Fibroblast of skin of left biceps (primary cell): ENCODE measurements at regions not wholly inside any gene's neighbourhood (a gene's known extent, or its start where the extent isn't known, plus 50 kb on each side); places are given as distances from the start of the nearest gene placed in this dataset.
"Not testable (repeated sequence)": the region's sequence is repeated elsewhere in the genome, so short reads cannot be mapped to it uniquely, and the experiment has no call there.

Source experiments
- DNase-seq, 2 experiments: peaks; one replicate each; pipeline ENCODE4 v3.0.0-alpha.2; 2013; ENCODE audit warnings: low read depth in 2 of 2

GRCh38 chr10:107546284-107546683, 381.8 kb upstream of the SORCS1 start:
- DNase-seq: peak; percentile 4 to 6

GRCh38 chr10:107545717-107546116, 381.2 kb upstream of the SORCS1 start:
- DNase-seq: no peak

- no peak for DNase-seq
These were observed 380.4 kb upstream of the SORCS1 start for GRCh38 chr10:107544706-107545520.

GRCh38 chr10:107542607-107543006, 378.1 kb upstream of the SORCS1 start:
- no peak for DNase-seq

GRCh38 chr10:107542016-107542415, 377.5 kb upstream of the SORCS1 start:
- DNase-seq: no peak

- no peak for DNase-seq
These were observed 376.5 kb upstream of the SORCS1 start for GRCh38 chr10:107540981-107541380.

- no peak for DNase-seq
These were observed 364.8 kb upstream of the SORCS1 start for GRCh38 chr10:107529350-107529749.

GRCh38 chr10:107520348-107520747, 355.8 kb upstream of the SORCS1 start:
- DNase-seq: no peak

GRCh38 chr10:107517811-107518210, 353.3 kb upstream of the SORCS1 start:
- no peak for DNase-seq

GRCh38 chr10:107516349-107516748, 351.8 kb upstream of the SORCS1 start:
- no peak for DNase-seq

DNA sequence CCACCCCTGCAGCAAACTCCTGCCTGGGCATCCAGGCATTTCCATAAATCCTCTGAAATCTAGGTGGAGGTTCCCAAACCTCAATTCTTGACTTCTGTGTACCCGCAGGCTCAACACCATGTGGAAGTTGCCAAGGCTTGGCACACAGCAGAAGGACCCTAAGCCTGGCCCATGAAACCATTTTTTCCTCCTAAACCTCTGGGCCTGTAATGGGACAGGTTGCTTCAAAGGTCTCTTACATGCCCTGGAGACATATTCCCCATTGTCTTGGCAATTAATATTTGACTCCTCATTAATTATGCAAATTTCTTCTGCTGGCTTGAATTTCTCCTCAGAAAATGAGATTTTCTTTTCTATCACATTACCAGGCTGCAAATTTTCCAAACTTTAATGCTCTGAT, 339.5 kb upstream of the SORCS1 start:
- DNase-seq: not testable (repeated sequence)

GRCh38 chr10:107502229-107502985, 337.9 kb upstream of the SORCS1 start:
- no peak for DNase-seq

DNA sequence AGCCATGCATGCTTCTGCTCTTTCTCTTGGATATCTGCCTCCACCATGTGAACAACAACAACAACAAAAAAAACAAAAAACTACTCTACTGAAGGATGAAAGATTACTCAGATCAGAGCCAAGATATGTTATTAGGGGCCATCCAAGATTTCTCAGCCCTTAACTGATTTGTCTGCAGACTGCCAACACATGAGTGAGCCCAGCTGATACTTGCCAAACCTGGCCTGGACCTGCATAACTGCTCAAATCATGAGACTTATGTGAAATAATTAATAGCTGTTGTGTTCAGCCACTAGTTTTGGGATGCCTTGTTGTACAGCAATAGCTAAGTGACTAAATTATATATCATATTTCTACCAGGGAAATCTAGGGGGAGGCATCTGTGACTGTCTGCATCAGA, 334.5 kb upstream of the SORCS1 start:
- no peak for DNase-seq

DNA sequence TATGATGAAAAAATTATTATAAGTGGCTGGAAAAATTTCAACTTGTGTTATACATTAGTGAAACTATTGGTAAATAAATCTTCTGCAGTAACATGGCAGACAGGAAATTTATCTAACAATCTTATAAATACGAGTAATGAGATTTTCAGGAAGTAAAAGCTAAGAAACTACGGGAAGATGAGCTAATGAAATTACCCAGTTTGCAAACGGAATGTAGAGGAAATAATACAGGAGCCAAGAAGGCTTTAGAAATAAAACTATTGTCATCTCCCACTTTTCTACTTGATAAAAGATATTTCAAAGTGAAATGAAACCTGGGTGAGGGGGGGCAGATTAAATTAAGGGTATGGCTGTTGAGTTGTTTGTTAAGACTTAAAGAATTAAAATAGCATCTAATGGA, 332.5 kb upstream of the SORCS1 start:
- DNase-seq: no peak

DNA sequence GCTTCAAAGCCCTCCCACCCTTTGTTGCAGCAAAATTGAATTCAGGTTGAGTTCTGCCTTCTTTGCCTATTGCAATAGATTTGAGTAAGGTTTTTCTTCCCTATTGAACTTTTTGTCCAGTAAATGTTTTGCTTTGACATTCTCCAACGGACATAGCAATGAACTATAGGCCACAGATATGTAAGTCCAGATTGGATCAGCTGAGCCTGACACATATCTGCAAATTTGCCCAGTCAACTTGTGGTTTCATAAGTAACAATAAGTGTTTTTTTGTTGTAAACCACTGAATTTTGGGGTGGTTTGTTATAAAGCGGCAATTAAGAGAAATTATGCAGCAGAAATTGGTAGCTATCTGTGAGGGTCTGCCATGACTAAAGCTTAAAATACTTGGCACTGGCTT, 332.1 kb upstream of the SORCS1 start:
- DNase-seq: no peak

- DNase-seq: no peak
These were observed 327.9 kb upstream of the SORCS1 start for GRCh38 chr10:107492389-107492788.

DNA sequence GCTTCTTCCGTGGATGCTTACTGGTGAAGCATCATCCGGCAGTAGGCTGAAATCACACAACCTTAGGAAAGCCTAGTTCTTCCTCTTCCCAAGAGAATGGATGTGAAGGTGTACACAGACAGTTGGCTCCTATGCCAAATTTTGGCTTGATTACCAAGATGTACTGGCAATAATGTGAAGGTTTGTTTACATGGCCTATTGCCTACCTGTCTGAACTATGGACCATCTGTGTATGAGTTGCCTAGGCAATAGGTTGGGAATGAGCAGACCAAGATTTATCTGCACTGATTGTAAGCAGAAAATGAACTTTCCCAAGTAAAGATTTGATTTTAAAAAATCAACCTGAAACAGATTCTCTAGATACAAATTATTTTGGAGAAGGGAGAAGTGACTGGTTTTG, 325.9 kb upstream of the SORCS1 start:
- DNase-seq: no peak

- no peak for DNase-seq
These were observed 322.8 kb upstream of the SORCS1 start for GRCh38 chr10:107487284-107487683.

DNA sequence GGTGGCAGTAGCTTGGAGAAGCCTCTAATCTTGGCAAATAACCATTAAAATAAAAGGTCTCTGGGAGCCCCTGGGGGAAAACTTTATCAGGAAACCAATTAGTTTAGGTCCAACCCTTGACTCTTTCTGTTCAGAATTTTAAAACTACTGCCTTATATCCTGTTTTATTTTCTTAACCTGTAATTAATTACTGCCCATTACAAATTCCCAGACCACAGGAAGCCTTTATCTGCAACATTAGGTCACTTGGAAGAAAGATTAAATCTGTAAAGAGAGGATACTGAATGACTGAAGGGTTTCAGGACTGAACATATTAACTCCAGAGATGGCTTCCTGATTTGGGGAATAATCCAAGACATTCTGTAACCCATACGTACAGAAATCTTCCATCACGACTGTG, 320.5 kb upstream of the SORCS1 start:
- no peak for DNase-seq

DNA sequence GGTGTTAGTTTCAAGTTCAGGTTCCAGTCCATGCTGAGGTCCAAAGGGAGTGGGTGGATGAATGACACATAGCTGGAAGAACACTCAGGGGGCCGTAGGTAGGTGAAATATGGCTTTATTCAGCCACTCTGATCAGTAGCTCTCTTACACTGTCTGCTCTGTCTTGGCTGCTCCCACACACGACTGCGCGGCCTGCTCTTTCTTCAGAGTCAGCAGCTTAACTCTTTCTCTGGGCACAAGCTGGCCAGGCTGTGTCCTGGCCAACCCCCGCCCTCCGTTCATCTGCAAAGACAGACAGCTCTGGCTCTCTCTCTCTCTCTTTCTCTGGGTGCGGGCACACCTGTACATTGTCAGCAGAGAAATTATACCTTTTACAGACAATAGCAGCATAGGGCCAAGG, 317.4 kb upstream of the SORCS1 start:
- DNase-seq: no peak

- DNase-seq: no peak
These were observed 316.7 kb upstream of the SORCS1 start for GRCh38 chr10:107481224-107481623.

DNA sequence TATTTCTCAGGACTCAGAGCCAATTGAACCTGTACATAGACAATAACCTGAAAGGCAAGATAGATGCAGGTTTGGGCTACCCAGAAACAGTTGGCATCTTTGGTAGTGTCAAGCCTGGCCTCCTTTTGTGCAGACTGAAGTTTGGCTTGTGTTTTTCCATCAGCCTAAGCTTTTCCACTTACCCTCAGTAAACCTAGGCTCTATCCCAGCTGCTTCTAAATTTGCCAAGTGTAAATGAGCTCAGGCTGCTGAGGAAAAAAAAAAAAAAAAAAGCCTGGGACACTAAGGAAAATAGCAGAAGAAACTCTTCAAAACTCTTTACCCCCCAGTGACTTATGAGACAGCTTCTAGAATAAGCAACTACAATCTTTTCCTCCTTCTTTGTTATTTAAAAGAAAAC, 316.3 kb upstream of the SORCS1 start:
- DNase-seq: no peak

GRCh38 chr10:107477266-107477665, 312.8 kb upstream of the SORCS1 start:
- DNase-seq: no peak
